ENCODE measurements at regions not wholly inside any gene's neighbourhood (a gene's known extent, or its start where the extent isn't known, plus 50 kb on each side); places are given as distances from the start of the nearest gene placed in this dataset.
A peak's percentile ranks its signal among the peaks of the same experiment; 100 is the strongest.

DNA sequence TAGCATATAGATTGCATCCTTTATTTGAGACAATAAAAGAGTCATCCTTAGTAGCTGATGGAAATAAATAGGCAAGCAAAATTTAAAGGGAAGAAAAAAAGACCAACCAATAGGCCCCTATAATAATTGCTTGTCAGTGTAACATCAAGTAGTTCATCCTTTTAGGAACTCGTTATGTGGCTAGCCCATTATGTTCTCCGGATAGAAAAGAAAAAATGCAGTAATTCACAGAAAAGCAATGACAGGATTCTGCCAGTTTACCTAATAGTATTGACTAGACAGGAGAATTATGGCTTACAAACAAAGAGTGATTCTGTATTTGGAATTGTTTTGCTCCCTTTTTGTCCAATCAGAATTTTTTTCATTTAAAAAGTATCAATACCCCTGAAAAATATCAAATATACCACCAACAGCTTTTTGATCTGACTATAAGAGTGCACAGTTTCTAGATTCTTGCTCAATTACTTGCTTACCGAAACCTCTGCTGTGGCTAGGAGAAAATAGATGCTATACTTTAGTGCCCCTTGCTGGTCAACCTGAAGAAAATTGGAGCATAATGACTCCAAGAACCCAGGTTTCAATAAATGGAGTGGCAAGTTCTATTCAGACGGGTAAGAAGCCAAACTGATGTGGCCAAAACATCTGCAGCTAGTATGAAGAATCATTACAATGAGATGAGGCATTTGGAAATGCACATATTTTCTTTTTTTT is 91.5 kb upstream of the SASH1 start:
- DNase-seq, result peak; percentile 76

DNA sequence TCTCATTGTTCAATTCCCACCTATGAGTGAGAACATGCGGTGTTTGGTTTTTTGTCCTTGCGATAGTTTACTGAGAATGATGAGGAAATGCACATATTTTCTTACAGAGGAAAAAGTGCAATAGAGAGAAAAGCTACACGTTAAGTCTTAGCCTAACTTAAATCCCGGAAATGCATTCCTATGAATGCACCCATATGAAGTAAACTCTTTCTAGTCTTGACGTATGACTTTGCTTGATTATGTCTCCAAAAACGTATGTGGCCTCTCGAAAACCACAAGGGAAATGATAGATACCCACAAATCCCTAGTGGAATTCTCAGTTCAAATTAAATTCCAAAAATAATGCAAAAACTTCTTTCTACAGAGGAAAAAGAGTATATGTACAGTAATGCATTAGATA is 90.7 kb upstream of the SASH1 start:
- DNase-seq, result peak; percentile 90

DNA sequence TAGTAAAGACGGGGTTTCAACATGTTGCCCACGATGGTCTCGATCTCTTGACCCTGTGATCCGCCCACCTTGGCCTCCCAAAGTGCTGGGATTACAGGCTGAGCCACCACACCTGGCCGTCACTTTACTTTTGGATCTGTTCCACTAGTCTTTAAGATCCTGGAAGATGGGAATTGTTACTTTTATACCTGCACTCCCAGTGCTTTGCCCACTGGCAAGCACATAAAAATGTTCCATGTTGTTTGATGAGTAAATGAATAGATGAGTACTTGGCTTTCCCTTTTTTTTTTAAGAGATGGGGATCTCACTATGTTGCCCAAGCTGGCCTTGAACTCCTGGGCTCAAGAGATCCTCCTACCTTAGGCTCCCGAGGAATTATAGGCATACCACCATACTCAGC is 84.8 kb upstream of the SASH1 start:
- DNase-seq, result no peak

DNA sequence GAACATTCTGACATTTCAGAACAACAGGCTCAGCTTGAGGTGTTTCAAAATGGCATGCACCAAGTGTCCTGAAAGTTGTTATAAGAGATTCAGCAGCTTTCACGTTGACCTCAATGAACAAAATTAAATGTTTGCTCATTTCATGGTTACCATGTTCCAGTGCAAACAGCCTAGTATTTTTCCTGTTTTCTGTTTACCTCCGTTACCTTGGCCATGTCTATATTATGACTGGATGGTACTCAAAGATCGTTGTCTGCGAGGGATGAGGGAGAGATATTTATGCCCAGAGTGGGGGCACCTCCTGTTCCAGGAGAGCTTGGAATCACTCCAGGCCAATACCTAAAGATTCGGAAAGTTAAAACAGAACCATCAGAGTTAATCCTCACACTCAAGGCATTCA is 83.8 kb upstream of the SASH1 start:
- DNase-seq, result no peak

DNA sequence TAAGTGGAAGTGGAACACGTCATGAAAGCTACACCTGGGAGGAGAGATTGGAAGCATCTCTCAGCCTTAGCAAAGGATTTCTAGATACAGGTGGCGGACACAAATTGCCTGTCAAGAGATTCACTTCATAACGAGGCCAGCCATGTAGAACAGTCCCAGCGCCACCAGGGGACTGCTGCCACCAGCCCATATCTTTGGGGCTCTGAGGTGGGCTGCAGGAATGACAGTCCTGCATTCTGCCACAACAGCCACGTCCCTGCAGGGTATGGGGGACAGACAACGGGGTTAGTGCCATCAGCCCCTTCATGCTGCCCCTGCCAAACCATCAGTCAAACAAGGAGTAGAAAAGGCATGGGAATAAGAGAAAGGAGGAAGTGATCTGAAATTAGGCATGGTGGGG is 81.2 kb upstream of the SASH1 start:
- DNase-seq, result no peak

DNA sequence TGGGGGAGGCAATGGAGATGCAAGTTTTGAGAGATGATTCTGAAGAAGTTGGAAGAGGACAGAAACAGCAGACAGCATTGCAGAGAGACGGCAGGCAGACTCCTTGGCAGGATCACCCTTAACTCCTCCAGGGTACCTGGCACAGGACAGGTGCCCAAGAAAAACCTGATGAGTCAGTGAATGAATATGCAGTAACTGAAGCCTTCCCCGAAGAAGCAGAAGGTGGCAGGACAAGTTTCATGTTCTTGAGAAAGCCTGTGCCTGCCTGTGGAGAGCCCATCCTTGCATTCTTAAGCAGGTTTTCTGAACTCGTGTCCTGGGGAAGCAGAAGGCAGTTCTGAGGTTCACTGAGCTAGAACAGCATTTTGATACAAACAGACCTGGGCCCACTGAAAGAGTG is 79.6 kb upstream of the SASH1 start:
- DNase-seq, result no peak

DNA sequence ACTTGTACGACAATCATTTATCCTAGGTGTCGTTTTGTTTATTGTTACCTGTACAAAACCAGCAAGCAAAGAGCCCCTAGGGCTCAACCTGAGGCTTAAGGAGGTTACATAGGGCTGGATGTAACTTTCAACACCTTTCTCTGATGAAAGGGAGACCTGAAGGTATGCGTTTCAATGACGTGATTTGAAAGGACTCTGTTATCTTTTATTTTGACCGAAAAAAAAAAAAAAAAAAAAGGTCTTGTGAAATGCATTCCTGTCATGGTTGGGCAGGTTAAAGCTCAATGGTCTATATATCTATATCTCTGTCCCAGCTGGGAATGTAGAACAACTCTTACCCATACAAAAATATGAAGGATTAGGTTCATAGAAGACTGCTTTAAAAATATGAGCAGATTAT is 78.7 kb upstream of the SASH1 start:
- no peak for DNase-seq

DNA sequence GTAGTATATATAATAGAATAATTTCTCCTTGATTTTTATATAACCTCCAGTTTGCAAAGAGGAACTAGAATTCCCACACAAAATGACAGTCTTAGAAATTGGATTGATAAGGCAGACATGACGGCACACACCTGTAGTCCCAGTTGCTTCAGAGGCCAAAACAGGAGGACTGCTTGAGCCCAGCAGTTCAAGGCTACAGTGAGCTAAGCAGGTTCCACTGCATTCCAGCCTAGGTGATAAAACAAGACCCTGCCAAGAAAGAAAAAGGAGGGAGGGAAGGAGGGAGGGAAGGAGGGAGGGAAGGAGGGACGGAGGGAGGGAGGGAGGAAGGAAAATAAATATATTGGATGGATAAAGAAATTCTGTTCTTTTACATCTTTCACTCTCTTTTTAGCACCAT is 77.6 kb upstream of the SASH1 start:
- no peak for DNase-seq

DNA sequence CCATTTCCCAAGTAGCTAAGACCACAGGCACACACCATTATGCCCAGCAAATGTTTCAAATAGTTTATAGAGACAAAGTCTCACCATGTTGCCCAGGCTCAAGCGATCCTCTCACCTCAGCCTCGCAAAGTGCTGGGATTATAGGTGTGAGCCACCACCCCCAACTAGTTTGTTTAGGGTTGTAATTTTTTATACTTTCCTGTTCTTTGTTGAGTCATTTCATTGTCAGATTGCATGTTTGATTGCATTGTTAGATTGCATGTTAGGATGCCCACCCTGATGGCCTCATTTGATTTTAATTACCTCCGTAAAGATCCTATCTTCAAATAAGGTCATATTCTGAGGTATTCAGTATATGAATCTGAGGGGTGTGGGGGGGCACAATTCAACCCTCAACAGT is 73.3 kb upstream of the SASH1 start:
- DNase-seq, result no peak

DNA sequence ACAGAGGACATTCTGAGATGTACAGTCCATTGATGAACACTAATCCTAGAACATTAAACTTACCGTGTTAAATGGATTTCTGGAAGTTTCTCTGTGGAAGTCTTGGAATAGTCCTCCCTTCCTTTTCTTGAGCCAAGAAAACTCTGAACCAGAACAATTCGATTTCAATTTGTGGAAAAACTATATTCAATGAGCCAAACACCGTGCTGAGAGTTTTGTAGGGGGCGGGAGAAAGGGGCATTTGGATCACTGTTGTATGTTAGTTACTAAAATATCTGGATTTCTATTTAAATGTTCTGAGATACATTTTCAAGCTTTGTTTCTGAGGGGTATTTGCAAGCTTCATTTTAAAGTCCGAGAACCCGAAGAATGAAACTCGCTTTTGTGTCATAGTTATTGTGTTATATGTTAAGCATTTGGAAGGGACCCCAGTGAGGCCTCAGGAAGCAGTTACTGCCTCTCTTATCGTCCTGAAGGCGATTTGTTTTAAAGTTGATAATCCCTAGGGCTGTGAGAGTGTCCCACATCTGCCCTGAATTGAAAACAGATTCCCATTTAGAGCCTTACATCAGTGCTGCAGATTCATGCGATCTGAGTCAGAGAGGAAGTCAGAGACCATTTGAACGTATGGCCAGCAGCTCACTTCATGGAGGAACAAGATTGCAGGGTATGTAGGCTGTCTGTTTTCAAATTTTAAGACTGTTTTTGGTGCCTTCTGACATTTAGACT is 70.8 kb upstream of the SASH1 start:
- DNase-seq, result peak; percentile 97

DNA sequence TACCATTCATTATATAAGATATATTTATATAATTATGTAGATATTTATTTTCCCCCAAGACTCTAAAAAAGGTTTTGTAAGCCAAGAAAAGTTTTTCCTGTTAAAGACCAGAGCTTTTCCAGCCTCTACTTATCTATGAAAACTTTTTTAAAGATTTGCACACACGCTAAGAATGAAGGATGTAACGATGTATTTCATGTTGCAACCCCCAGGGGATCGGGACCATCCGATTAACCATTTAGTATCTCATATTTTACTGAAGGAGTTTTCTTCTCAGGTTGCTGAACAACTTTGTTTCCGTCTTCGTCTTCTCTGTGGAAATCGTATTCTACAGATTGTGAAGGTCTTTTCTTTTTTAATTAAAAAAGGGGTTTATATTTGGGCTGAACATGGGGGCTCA is 70.0 kb upstream of the SASH1 start:
- peak; percentile 45 for DNase-seq

DNA sequence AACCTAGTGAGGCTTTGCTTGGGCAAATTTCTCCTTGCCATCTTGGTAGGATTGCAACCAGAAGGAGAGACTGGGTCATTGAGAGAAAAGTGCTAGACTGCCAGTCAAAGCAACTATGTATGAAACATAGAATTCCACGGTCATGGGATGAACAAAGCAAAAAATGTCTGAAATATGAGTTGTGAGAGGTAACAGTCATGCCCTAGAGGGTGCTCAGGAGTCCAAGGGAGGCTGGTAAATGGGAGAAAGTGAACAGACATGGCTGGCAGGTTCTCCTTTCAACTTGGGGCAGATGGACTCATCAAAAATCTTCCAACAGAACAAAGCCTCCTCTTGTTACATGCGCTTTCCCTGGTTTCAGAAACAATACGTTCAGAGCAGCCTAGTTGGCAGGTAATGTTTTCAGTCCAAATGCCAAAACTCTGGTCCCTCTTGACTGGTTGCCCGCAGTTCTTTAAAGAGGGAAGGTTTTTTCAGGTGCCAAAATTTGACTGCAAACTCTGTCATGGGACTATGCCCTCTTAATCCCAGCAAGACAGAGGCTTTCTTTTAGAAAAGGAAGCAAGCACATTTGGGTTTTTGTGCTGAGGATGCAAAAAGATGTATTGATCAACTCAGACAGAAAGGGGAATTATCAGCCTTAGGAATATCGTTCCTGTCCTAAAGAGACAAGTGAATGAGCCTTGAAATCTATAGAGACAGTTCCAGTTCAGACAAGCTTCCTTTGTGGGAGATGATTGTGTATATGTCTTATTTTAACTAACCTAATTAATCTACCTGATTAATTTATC is 68.5 kb upstream of the SASH1 start:
- peak; percentile 42 for DNase-seq

DNA sequence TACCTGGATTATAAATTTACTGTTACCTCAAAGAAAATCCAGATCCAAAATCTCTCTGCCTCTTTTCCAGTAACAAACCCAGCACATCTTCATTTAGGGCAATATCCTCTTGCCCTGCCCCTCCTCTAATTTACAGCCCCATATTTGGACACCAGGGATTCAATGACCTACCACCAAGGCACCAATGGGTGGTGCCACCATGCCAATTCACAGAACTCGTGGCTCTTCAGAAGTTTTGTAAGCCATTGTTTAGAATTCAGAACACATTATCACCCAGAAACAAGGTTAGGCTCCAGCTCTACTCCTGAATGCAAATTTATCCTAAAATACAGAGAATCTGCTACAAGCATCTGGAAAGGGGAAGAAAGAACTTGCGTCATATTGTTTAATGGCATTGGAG is 67.8 kb upstream of the SASH1 start:
- DNase-seq, result no peak

DNA sequence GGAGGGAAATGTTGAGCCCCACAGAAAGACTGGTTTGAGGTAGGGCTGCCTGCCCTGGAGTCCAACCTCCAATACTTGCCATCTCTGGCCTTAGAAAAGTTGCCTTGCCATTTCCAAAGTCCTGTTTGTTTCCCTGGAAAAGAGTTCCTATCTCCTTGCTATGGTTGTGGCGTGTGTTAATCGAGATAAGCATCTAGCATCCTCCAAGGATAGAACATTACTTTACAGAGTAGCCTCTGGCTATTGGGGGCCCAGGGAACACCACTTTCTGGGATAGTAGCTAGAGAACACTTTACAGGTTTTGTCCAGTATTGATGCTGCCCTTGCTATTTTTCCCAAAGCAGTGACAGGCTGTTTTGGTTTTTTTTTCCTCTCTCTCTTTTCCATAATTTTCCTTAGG is 57.4 kb upstream of the SASH1 start:
- DNase-seq, result no peak

DNA sequence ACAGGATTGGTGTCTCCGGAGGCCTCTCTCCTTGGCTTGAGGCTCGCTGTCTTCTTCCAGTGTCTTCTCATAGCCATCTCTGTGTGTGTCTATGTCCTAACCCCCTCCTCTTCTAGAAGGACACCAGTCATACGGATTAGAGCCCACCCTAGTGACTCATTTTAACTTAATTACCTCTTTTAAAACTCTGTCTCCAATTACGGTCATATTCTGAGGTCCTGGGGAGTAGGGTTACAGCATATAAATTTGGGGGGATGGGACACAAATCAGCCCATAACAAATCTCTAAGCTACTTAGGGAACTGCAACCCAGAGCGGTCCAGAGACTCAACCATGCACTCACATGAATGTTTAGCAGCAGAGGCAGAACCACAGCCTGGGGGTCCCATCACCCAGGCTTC is 56.1 kb upstream of the SASH1 start:
- DNase-seq, result no peak

DNA sequence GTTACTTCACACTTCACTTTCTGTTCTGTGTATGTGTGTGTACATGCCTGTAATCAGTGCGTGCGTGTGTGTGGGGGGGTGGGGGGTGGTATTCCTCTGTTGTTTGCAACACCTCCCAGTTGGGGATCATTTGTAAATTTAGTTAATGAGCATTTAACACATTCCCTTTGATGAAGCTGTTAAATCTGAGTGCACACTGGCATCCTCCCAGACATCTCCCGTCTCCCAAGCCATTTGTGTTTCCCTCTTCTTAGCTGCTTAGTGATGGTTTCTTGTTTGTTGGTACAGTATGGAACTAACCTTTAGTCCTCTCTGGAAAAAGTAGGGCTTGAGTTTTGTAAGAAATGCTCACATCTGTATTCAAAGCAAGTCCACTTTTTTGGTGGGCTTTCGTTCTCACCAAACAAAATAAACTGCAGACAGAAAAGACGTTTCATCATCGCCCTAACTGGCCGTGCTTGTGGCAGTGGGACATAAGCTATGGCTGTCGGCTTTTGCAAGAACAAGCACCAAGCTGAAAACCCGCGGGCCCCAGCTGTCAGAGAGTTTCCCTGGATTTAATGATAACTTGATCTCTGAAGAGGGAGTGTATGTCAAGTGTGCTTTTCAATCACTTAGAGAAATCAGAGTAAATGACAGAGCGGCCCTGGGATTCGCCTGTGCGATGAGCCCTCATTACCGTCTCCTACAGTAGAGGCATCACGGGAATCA is 54.9 kb upstream of the SASH1 start:
- DNase-seq, result no peak

DNA sequence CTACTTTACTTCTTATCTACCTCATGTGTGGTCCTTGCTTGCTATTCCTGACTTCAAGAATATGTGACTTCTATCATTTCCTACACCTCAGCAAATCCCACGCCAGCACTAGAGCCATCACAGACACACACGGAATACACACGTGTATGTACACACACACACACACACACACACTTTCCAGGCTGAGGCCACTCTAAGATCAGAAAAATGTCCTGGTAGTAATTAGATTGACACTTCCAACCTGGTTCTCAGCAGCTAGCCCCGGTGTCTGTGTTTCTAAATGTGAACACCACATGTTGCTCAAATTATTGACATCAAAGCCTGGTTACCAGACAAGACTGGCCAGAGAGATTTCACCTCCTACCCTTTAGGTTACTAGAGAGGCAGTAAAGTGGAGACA is 54.1 kb upstream of the SASH1 start:
- no peak for DNase-seq

DNA sequence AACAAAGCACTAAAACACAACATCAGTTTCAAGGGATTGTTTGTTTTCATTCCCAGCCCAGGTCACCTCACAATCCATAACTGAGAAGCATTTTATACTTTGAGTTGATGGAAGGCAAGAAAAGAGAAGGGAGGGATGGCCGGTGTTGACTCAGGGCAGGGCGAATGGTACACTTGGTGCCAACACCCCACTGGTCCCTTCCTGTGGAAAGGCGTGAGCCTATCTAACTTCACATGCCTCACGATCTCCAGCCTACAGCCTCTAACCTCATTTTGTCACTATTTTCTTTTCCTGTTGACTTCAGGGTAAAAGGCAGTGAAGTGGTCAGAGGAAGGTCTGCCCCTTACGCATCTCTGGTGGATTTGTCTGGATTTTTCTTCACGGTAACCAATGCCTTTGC is 53.5 kb upstream of the SASH1 start:
- DNase-seq, result no peak

DNA sequence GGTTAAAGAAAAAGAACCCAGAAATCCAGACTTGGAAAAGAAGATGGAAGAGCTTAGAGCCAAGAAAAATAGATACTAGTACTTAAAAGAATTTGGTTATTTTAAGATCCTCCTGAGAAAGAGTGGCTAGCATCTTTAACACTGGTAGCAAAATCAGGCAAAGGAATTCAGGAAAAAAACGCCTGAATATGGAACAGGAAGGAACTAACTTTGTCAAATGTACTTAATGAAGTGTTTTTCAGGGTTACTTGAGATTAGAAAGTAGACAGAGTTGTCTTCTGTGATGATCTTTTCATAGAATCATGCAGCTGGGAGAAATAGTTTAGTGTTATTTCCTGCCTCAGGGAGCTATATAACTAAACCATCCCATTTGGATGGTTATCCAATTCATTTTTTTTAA is 50.8 kb upstream of the SASH1 start:
- DNase-seq, result peak; percentile 37
